A549 (cell line): ENCODE measurements at regions not wholly inside any gene's neighbourhood (a gene's known extent, or its start where the extent isn't known, plus 50 kb on each side); places are given as distances from the start of the nearest gene placed in this dataset.

Experiments
- ATAC-seq, 2 experiments: fragments of 200-7000 bp in 1 of 2; fragments of >200 bp in 1 of 2; cut with Nextera tagmentation in 1 of 2; cut with Tn5 transposase in 1 of 2; 3 replicates each; pipeline versions ENCODE4 v1.8.0 to v1.9.1; 2018 to 2020; ENCODE audit warnings: mild to moderate bottlenecking in 1 of 2, moderate library complexity in 1 of 2
- CTCF ChIA-PET: fragments of 300-600 bp; sonication (Branson Sonifier 250); formaldehyde crosslinking; extraction: SDS; loops from one replicate; lab custom pipeline; 2021; ENCODE audit warnings: antibody characterized with exemption, inconsistent platforms; lab: Yijun Ruan, JAX
- POLR2A ChIA-PET: fragments of 350-600 bp; formaldehyde crosslinking; extraction: SDS; loops from one replicate; lab custom pipeline; 2021; ENCODE audit warnings: antibody characterized with exemption, inconsistent platforms; lab: Yijun Ruan, JAX
- DNase-seq, 2 experiments: peaks; one replicate each; pipeline versions ENCODE4 v3.0.0 to v3.0.0-alpha.2; 2011 to 2016; ENCODE audit warnings: low read depth in 1 of 2, low spot score in 1 of 2
- FAIRE-seq: peaks from 2 replicates; lab custom pipeline; 2011; peaks lifted over from hg19 to GRCh38; lab: Jason Lieb, UNC
- H3K27ac ChIP-seq, 2 experiments: fragments of >200 bp; sonication (Bioruptor Twin); formaldehyde crosslinking; 3 replicates each; pipeline ENCODE4 v1.5.1; 2016 to 2017
- H3K4me1 ChIP-seq: fragments of >200 bp; sonication (Bioruptor Twin); formaldehyde crosslinking; 3 replicates; pipeline ENCODE4 v1.6.1; 2016
- H3K4me2 ChIP-seq: fragments of >200 bp; sonication (Bioruptor Twin); formaldehyde crosslinking; 3 replicates; pipeline ENCODE4 v1.6.1; 2016
- H3K4me3 ChIP-seq: fragments of >200 bp; sonication (Bioruptor Twin); formaldehyde crosslinking; 3 replicates; pipeline ENCODE4 v1.5.1; 2016
- H3K9me3 ChIP-seq: fragments of >200 bp; sonication (Bioruptor Twin); formaldehyde crosslinking; 3 replicates; pipeline ENCODE4 v1.6.1; 2016
- CBX2 ChIP-seq: fragments of 200-600 bp; sonication (generic); IDR thresholded peaks from 2 replicates; pipeline ENCODE4 v1.6.1; 2016; ENCODE audit warnings: low read depth, mild to moderate bottlenecking, borderline replicate concordance
- CBX8 ChIP-seq: fragments of 200-600 bp; sonication (generic); IDR thresholded peaks from 2 replicates; pipeline ENCODE4 v1.6.1; 2016
- CEBPB ChIP-seq, 2 experiments: fragments of >200 bp in 1 of 2; sonication (Bioruptor Twin) in 1 of 2; formaldehyde crosslinking in 1 of 2; IDR thresholded peaks; 2 replicates each; pipeline ENCODE4 v1.6.1; 2012 to 2016
- CHD2 ChIP-seq: fragments of 150-350 bp; IDR thresholded peaks from 2 replicates; pipeline ENCODE4 v1.6.1; 2014; ENCODE audit warnings: low read length; ENCODE audit not compliant: partially characterized antibody
- CHD4 ChIP-seq: fragments of 200-600 bp; sonication (generic); IDR thresholded peaks from 2 replicates; pipeline ENCODE4 v1.6.1; 2016; ENCODE audit warnings: antibody characterized with exemption, mild to moderate bottlenecking, borderline replicate concordance
- CTCF ChIP-seq: fragments of >200 bp; sonication (Bioruptor Twin); formaldehyde crosslinking; IDR thresholded peaks from 3 replicates; pipeline ENCODE4 v1.5.1; 2016
- E2F6 ChIP-seq: IDR thresholded peaks from 2 replicates; pipeline ENCODE4 v1.6.1; 2012; ENCODE audit warnings: low read depth, borderline replicate concordance
- EHMT2 ChIP-seq: fragments of 200-600 bp; sonication (generic); IDR thresholded peaks from 2 replicates; pipeline ENCODE4 v1.6.1; 2016; ENCODE audit warnings: antibody characterized with exemption, low read depth, mild to moderate bottlenecking, moderate library complexity
- FOXS1 ChIP-seq: fragments of 250-450 bp; sonication (Bioruptor Pico); IDR thresholded peaks from 2 replicates; pipeline ENCODE4 v1.5.0; 2020; ENCODE audit warnings: mild to moderate bottlenecking, moderate library complexity
- GATA3 ChIP-seq: IDR thresholded peaks from 2 replicates; pipeline ENCODE4 v1.6.1; 2012; ENCODE audit warnings: borderline replicate concordance
- HES2 ChIP-seq: fragments of >200 bp; sonication (Bioruptor Twin); formaldehyde crosslinking; IDR thresholded peaks from 2 replicates; pipeline ENCODE4 v1.6.1; 2016
- HMGXB4 ChIP-seq: fragments of 250-450 bp; sonication (Bioruptor Pico); IDR thresholded peaks from 2 replicates; pipeline ENCODE4 v1.5.0; 2021; ENCODE audit warnings: mild to moderate bottlenecking, moderate library complexity, borderline replicate concordance
- JUNB ChIP-seq: fragments of >200 bp; sonication (Bioruptor Twin); formaldehyde crosslinking; IDR thresholded peaks from 2 replicates; pipeline ENCODE4 v1.6.1; 2016
- KDM1A ChIP-seq: fragments of 200-600 bp; sonication (generic); IDR thresholded peaks from 2 replicates; pipeline ENCODE4 v1.6.1; 2016; ENCODE audit warnings: low read depth, mild to moderate bottlenecking
- NPAS2 ChIP-seq: fragments of 250-450 bp; sonication (Bioruptor Pico); IDR thresholded peaks from 2 replicates; pipeline ENCODE4 v1.8.0; 2022; ENCODE audit warnings: mild to moderate bottlenecking, moderate library complexity, borderline replicate concordance
- PBX3 ChIP-seq: IDR thresholded peaks from 2 replicates; pipeline ENCODE4 v1.6.1; 2012
- PHF8 ChIP-seq: fragments of 200-600 bp; sonication (generic); IDR thresholded peaks from 2 replicates; pipeline ENCODE4 v1.6.1; 2016; ENCODE audit warnings: low read depth, mild to moderate bottlenecking, antibody characterized with exemption, moderate library complexity, borderline replicate concordance
- RAD21 ChIP-seq, 2 experiments: fragments of >200 bp in 1 of 2; sonication (Bioruptor Twin) in 1 of 2; formaldehyde crosslinking in 1 of 2; IDR thresholded peaks in 1 of 2; conservative IDR thresholded peaks in 1 of 2; 2 replicates in 1 of 2; 3 replicates in 1 of 2; pipeline ENCODE4 v1.6.1; 2012 to 2018; ENCODE audit warnings: inconsistent platforms in 1 of 2
- RARB ChIP-seq: fragments of 250-450 bp; sonication (Bioruptor Pico); IDR thresholded peaks from 2 replicates; pipeline ENCODE4 v1.8.0; 2021; ENCODE audit warnings: mild to moderate bottlenecking, moderate library complexity
- RCOR1 ChIP-seq: fragments of 150-350 bp; IDR thresholded peaks from 2 replicates; pipeline ENCODE4 v1.6.1; 2014; ENCODE audit warnings: antibody characterized with exemption, low read length, low read depth
- SMC3 ChIP-seq: fragments of >200 bp; sonication (Bioruptor Twin); formaldehyde crosslinking; IDR thresholded peaks from 3 replicates; pipeline ENCODE4 v1.6.1; 2018; ENCODE audit warnings: inconsistent platforms
- SREBF2 ChIP-seq: fragments of 450-650 bp; IDR thresholded peaks from 2 replicates; pipeline ENCODE4 v1.6.1; 2014; ENCODE audit warnings: mild to moderate bottlenecking, moderate library complexity
- TP53 ChIP-seq: fragments of 250-450 bp; sonication (Bioruptor Pico); IDR thresholded peaks from 2 replicates; pipeline ENCODE4 v1.5.0; 2021; ENCODE audit warnings: mild to moderate bottlenecking, moderate library complexity
- ZC3H11A ChIP-seq: fragments of 450-650 bp; IDR thresholded peaks from 2 replicates; pipeline ENCODE4 v1.6.1; 2014; ENCODE audit warnings: antibody characterized with exemption, mild to moderate bottlenecking
- ZFP36 ChIP-seq: fragments of 450-650 bp; IDR thresholded peaks from 2 replicates; pipeline ENCODE4 v1.6.1; 2014; ENCODE audit warnings: borderline replicate concordance; ENCODE audit not compliant: partially characterized antibody
- ZSCAN20 ChIP-seq: fragments of 250-450 bp; sonication (Bioruptor Pico); IDR thresholded peaks from 2 replicates; pipeline ENCODE4 v1.8.0; 2022; ENCODE audit warnings: mild to moderate bottlenecking, moderate library complexity
- WGBS: methylation state at CpG from one replicate; pipeline ENCODE4 v1.1.6; 2017; ENCODE audit errors: missing lambda C conversion rate; 5-methylcytosine and 5-hydroxymethylcytosine counted together

GRCh38 chr7:16071246-16071857 lies 350.0 kb downstream of the CRPPA start:
- no peaks in the 10 kb centered on the region for H3K9me3 ChIP-seq
- peak; percentile 36 for FAIRE-seq
- TF ChIP-seq RAD21 (conservative IDR thresholded peaks at IDR 0.05 in 1 of 2, IDR thresholded peaks at IDR 0.05 in 1 of 2) (peak; percentile 83 to 84), HES2 (no peak), ZFP36 (no peak), RARB (CRISPR knock-in tag) (no peak), CHD2 (no peak), EHMT2 (no peak), NPAS2 (no peak), CTCF (peak; percentile 83), CHD4 (no peak), ZC3H11A (no peak), CEBPB (IDR thresholded peaks at IDR 0.05) (no peak), TP53 (CRISPR knock-in tag) (no peak), ZSCAN20 (CRISPR knock-in tag) (no peak), E2F6 (no peak), PHF8 (no peak), SMC3 (peak; percentile 67), CBX8 (no peak), HMGXB4 (CRISPR knock-in tag) (no peak), CBX2 (no peak), PBX3 (no peak)
- no peaks in the 10 kb centered on the region for H3K4me1 ChIP-seq
- no peak overlapping the region for H3K27ac ChIP-seq
- CTCF ChIA-PET: interaction anchor here (0.6 to 1.2 kb wide), 6 partner anchors 9 to 1142 kb away, joined by 3 to 5 read pairs (median 3); no protein-coding TSS in a partner anchor
- POLR2A ChIA-PET: no interaction called here
- no peak overlapping the region for H3K4me2 ChIP-seq
- WGBS: 3% methylated on average over 6 of the region's 6 CpGs
- H3K4me3 ChIP-seq: no peak overlapping the region
- ATAC-seq: peak; percentile 85 to 88; a peak in 5 of 6 replicates
- peak; percentile 25 to 61 for DNase-seq

- DNase-seq (no peak), ATAC-seq (no peak), FAIRE-seq (no peak)
- 59% methylated on average over 3 of the region's 3 CpGs for WGBS
- ChIA-PET POLR2A (no interaction called here), CTCF (interaction anchor here (1.0 to 1.2 kb wide), 2 partner anchors 13 to 767 kb away, joined by 3 to 4 read pairs; no protein-coding TSS in a partner anchor)
- Histone ChIP-seq H3K4me1 (no peaks in the 10 kb centered on the region), H3K4me3 (no peak overlapping the region), H3K4me2 (no peak overlapping the region), H3K27ac (no peak overlapping the region), H3K9me3 (no peaks in the 10 kb centered on the region)
- no peak for TF ChIP-seq KDM1A
- TF ChIP-seq GATA3: no peak
- no peak for TF ChIP-seq JUNB
- no peak for TF ChIP-seq NPAS2
- TF ChIP-seq ZFP36: no peak
- TF ChIP-seq SMC3: no peak
- TF ChIP-seq HES2: no peak
- no peak for TF ChIP-seq RARB (CRISPR knock-in tag)
- TF ChIP-seq FOXS1 (CRISPR knock-in tag): no peak
- no peak for TF ChIP-seq RCOR1
- TF ChIP-seq SREBF2: no peak
Observed at GRCh38 chr7:16070806-16071205, 350.5 kb downstream of the CRPPA start.
